ENCODE measurements at regions not wholly inside any gene's neighbourhood (a gene's known extent, or its start where the extent isn't known, plus 50 kb on each side); places are given as distances from the start of the nearest gene placed in this dataset.

DNA sequence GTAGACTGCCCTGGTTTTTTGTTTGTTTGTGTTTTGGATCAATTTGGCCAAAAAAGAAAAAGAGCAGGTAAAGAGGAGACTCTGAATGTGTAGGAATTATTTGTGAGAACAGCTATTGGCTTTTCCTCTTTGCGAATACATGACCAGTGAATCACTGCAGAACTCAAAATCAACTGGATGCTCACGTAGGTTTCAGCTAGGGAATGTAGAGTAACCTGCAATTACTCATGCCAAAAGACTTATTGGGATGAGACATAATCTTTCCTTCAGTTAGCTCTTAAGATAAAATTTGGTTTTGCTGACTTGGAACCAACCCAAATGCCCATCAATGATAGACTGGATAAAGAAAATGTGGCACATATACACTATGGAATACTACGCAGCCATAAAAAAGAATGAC, 348.0 kb downstream of the NPR3 start:
- intact Hi-C loops (cut with DNase I; ENCODE audit: low total_unique reads), result no loop called here
- H3K27ac ChIP-seq, result no peak overlapping the region
- H3K9me3 ChIP-seq, result peaks cover 0 to 4% of the 10 kb centered on the region in 2 donors
- TF ChIP-seq POLR2A (IDR thresholded peaks at IDR 0.05), result no peak
- no peak for TF ChIP-seq CTCF (IDR thresholded peaks at IDR 0.05)
- H3K36me3 ChIP-seq, result no peaks in the 10 kb centered on the region
- H3K4me3 ChIP-seq, result no peak overlapping the region
- no peaks in the 10 kb centered on the region for H3K4me1 ChIP-seq
- DNase-seq, result no peak
- no peaks in the 10 kb centered on the region for H3K27me3 ChIP-seq

DNA sequence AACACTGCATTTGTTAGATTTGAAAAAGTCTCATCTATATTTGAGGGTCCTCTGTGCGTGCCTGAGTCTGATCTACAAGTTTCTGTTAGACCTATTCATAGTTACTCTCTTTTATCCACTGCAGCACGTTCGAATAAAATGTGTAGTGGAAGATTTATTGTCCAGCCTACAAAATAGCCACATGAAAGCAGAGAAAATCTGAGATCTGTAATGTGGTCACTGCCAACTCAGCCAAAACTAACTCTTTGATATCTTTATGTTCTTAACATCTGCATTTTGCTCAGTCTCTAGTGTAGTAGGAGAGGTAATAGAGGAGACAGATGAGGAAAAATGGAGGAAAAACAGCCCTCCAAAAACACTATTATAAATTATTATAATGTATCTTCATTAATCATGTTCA, 354.0 kb downstream of the NPR3 start:
- H3K27me3 ChIP-seq, result no peaks in the 10 kb centered on the region
- DNase-seq, result no peak
- no peaks in the 10 kb centered on the region for H3K36me3 ChIP-seq
- TF ChIP-seq CTCF (IDR thresholded peaks at IDR 0.05) (no peak), POLR2A (IDR thresholded peaks at IDR 0.05) (no peak)
- H3K4me1 ChIP-seq, result no peaks in the 10 kb centered on the region
- H3K27ac ChIP-seq, result no peak overlapping the region
- H3K9me3 ChIP-seq, result no peaks in the 10 kb centered on the region
- no peak overlapping the region for H3K4me3 ChIP-seq
- intact Hi-C loops (cut with DNase I; ENCODE audit: low total_unique reads), result no loop called here

GRCh38 chr5:33067291-33067690, 356.2 kb downstream of the NPR3 start:
- intact Hi-C loops (cut with DNase I; ENCODE audit: low total_unique reads), result no loop called here
- no peak for TF ChIP-seq POLR2A (IDR thresholded peaks at IDR 0.05)
- TF ChIP-seq CTCF (IDR thresholded peaks at IDR 0.05), result no peak
- no peaks in the 10 kb centered on the region for H3K36me3 ChIP-seq
- no peak overlapping the region for H3K27ac ChIP-seq
- DNase-seq, result no peak
- no peak overlapping the region for H3K4me3 ChIP-seq
- H3K4me1 ChIP-seq, result no peaks in the 10 kb centered on the region
- no peaks in the 10 kb centered on the region for H3K27me3 ChIP-seq
- H3K9me3 ChIP-seq, result no peaks in the 10 kb centered on the region

DNA sequence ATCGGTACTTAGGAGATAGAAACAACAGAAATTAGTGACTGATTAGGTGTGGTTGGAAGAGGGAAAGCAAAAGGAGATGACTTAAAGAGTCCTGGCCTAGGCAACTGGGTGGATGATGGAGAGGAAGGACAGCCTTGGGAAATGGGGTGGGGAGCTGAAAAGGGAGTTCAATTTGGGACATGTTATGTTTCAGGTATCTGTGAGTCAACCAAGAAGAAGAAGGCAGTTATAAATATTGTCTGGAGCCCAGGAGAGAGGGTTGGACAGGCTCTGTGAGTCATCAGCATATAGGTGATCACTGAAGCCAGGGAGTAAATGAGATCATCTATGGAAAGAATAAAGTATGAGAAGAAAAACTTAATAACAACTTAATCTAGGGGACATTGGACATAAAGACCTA, 357.7 kb downstream of the NPR3 start:
- no peaks in the 10 kb centered on the region for H3K4me1 ChIP-seq
- intact Hi-C loops (cut with DNase I; ENCODE audit: low total_unique reads), result no loop called here
- H3K36me3 ChIP-seq, result no peaks in the 10 kb centered on the region
- no peak for TF ChIP-seq POLR2A (IDR thresholded peaks at IDR 0.05)
- no peak for TF ChIP-seq CTCF (IDR thresholded peaks at IDR 0.05)
- DNase-seq, result no peak
- no peaks in the 10 kb centered on the region for H3K27me3 ChIP-seq
- H3K27ac ChIP-seq, result no peak overlapping the region
- no peak overlapping the region for H3K4me3 ChIP-seq
- no peaks in the 10 kb centered on the region for H3K9me3 ChIP-seq

DNA sequence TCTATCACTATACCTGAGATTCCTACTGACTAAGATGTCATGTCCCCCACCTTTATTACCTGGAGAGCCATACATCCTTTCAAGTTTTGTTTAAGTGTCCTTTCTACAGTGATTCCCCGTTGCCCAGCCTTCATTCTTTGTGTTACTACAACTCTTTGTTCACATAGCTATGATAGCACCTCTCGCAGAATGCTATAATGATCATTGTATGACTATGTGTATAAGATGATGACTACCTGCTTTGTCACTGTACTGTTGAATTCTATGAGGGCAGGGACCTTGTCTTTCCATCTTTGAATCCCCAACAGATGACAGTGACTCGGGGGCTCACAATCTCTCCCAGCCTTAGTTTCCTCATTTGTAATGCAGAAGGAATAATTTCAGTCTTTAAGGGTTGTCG, 361.2 kb downstream of the NPR3 start:
- H3K36me3 ChIP-seq, result no peaks in the 10 kb centered on the region
- no peak overlapping the region for H3K4me3 ChIP-seq
- no peaks in the 10 kb centered on the region for H3K27me3 ChIP-seq
- TF ChIP-seq POLR2A (IDR thresholded peaks at IDR 0.05), result no peak
- TF ChIP-seq CTCF (IDR thresholded peaks at IDR 0.05), result no peak
- DNase-seq, result no peak
- H3K27ac ChIP-seq, result no peak overlapping the region
- no peaks in the 10 kb centered on the region for H3K4me1 ChIP-seq
- no peaks in the 10 kb centered on the region for H3K9me3 ChIP-seq
- intact Hi-C loops (cut with DNase I; ENCODE audit: low total_unique reads), result no loop called here

All from uterus (tissue), 3 donors.